Effector memory CD8-positive, alpha-beta T cell (primary cell): ENCODE measurements at regions not wholly inside any gene's neighbourhood (a gene's known extent, or its start where the extent isn't known, plus 50 kb on each side); places are given as distances from the start of the nearest gene placed in this dataset.
"Not testable (repeated sequence)": the region's sequence is repeated elsewhere in the genome, so short reads cannot be mapped to it uniquely, and the experiment has no call there.

ENCODE experiments used
- ATAC-seq: fragments of 150-1000 bp; cut with Tn5 transposase; replicated peaks from 2 replicates; pipeline ENCODE4 v1.10.0; 2021; ENCODE audit warnings: mild to moderate bottlenecking, moderate library complexity
- DNase-seq, 3 experiments: peaks; one replicate each; pipeline ENCODE4 v3.0.0; 2021
- H3K27ac Mint-ChIP-seq, 2 donors: one replicate each; pipeline ENCODE4 v1.8.0; 2022; ENCODE audit warnings: mild to moderate bottlenecking in 2 of 2, mixed read lengths in 2 of 2, moderate library complexity in 2 of 2
- H3K27me3 Mint-ChIP-seq, 2 donors: one replicate each; pipeline ENCODE4 v1.8.0; 2022; ENCODE audit warnings: mixed read lengths in 2 of 2
- H3K36me3 Mint-ChIP-seq: one replicate; pipeline ENCODE4 v1.8.0; 2022; ENCODE audit warnings: mild to moderate bottlenecking, moderate library complexity, mixed read lengths; ENCODE audit not compliant: insufficient read depth
- H3K4me1 Mint-ChIP-seq, 2 donors: one replicate each; pipeline ENCODE4 v1.8.0; 2022; ENCODE audit warnings: low read depth in 2 of 2, mixed read lengths in 2 of 2
- H3K4me3 Mint-ChIP-seq, 2 donors: one replicate each; pipeline ENCODE4 v1.8.0; 2022; ENCODE audit warnings: mild to moderate bottlenecking in 2 of 2, mixed read lengths in 2 of 2, moderate library complexity in 2 of 2
- H3K9me3 Mint-ChIP-seq, 2 donors: one replicate each; pipeline ENCODE4 v1.8.0; 2022; ENCODE audit warnings: mixed read lengths in 2 of 2

GRCh38 chr5:26390608-26391007 lies 647.8 kb downstream of the CDH9 start:
- no peak overlapping the region for H3K27ac Mint-ChIP-seq
- H3K4me1 Mint-ChIP-seq: no peaks in the 10 kb centered on the region
- peaks cover 12 to 47% of the 10 kb centered on the region in 2 donors for H3K9me3 Mint-ChIP-seq
- no peak for DNase-seq
- H3K4me3 Mint-ChIP-seq: no peak overlapping the region
- ATAC-seq: no peak
- no peaks in the 10 kb centered on the region for H3K36me3 Mint-ChIP-seq
- H3K27me3 Mint-ChIP-seq: no peaks in the 10 kb centered on the region

DNA sequence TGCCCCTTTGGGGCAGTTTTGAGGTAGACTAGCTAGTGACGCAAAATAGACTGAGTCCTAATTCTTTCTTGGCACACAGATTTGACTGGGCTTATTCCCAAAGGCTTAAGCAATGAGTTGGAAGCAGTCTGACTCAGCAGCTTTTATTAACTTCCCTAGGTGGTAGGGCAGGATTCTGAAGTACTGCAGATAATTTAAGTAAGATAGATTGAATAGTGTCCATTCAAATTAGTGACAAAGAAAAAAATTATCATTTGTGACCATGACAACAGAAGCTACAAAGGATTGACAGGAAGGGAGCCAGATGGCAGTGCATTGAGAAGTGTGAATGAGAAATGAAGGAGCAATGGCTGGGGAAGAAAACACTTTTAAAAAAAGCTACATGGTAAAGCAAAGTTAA lies 649.4 kb downstream of the CDH9 start:
- Mint-ChIP-seq H3K36me3 (no peaks in the 10 kb centered on the region), H3K4me1 (no peaks in the 10 kb centered on the region)

DNA sequence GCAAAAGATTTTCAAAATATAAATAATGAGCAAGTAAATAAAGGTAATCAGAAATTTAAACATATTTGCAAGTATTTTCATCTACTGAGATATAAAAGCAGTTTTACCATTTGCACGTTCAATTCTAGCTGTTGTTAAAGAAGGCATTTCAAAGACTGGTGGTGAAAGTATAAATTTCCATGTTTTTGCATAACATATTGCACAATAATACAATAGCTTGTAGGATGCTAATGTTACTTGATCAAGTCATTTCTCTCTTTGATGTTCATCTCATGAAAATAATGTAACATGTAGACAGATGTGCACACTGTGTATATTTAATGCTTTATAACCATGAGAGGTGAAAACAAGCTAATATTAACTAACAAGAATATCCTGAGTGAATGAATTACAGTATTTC lies 651.9 kb downstream of the CDH9 start:
- no peak overlapping the region for H3K4me3 Mint-ChIP-seq
- H3K27ac Mint-ChIP-seq: no peak overlapping the region
- no peak for ATAC-seq
- no peaks in the 10 kb centered on the region for H3K4me1 Mint-ChIP-seq
- H3K27me3 Mint-ChIP-seq: no peaks in the 10 kb centered on the region
- no peak for DNase-seq
- H3K9me3 Mint-ChIP-seq: peaks cover 6 to 19% of the 10 kb centered on the region in 2 donors
- no peaks in the 10 kb centered on the region for H3K36me3 Mint-ChIP-seq

More for the DNA sequence above, 649.4 kb downstream of the CDH9 start:
- Mint-ChIP-seq H3K27me3 (no peaks in the 10 kb centered on the region), H3K9me3 (peaks cover 10 to 31% of the 10 kb centered on the region in 2 donors), H3K4me3 (no peak overlapping the region), H3K27ac (no peak overlapping the region)
- DNase-seq (no peak), ATAC-seq (no peak)

- peaks cover 14 to 16% of the 10 kb centered on the region in 2 donors for H3K9me3 Mint-ChIP-seq
- not testable (repeated sequence) for H3K27me3 Mint-ChIP-seq, DNase-seq, H3K4me1 Mint-ChIP-seq, H3K36me3 Mint-ChIP-seq, ATAC-seq, H3K27ac Mint-ChIP-seq, H3K4me3 Mint-ChIP-seq
These were observed 673.8 kb downstream of the CDH9 start for GRCh38 chr5:26364624-26365023.

GRCh38 chr5:26343801-26344325 lies 694.5 kb downstream of the CDH9 start:
- Mint-ChIP-seq H3K27ac (no peak overlapping the region), H3K36me3 (no peaks in the 10 kb centered on the region), H3K4me1 (no peaks in the 10 kb centered on the region), H3K27me3 (no peaks in the 10 kb centered on the region), H3K4me3 (no peak overlapping the region), H3K9me3 (peaks cover 15 to 20% of the 10 kb centered on the region in 2 donors)
- ATAC-seq (no peak), DNase-seq (no peak)

DNA sequence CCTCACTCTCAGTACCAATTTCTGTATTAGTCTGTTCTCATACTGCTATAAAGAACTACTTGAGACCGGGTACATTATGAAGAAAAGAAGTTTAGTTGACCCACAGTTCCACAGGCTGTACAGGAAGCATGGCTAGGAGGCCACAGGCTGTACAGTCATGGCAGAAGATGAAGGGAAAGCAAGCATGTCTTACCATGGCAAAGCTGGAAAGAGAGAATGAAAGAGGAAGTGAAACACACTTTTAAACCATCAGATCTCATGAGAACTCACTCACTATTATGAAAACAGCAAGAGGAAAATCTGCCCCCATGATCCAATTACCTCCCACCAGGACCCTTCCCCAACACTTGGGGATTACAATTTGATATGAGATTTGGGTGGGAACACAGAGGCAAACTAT lies 698.8 kb downstream of the CDH9 start:
- Mint-ChIP-seq H3K9me3 (peaks cover 15 to 32% of the 10 kb centered on the region in 2 donors), H3K27ac (no peak overlapping the region), H3K4me3 (no peak overlapping the region), H3K27me3 (no peaks in the 10 kb centered on the region), H3K36me3 (no peaks in the 10 kb centered on the region), H3K4me1 (no peaks in the 10 kb centered on the region)
- no peak for ATAC-seq
- no peak for DNase-seq

- DNase-seq: no peak
- Mint-ChIP-seq H3K9me3 (peaks cover 0 to 4% of the 10 kb centered on the region in 2 donors), H3K27me3 (no peaks in the 10 kb centered on the region)
These were observed 708.7 kb downstream of the CDH9 start for GRCh38 chr5:26329562-26330189.

DNA sequence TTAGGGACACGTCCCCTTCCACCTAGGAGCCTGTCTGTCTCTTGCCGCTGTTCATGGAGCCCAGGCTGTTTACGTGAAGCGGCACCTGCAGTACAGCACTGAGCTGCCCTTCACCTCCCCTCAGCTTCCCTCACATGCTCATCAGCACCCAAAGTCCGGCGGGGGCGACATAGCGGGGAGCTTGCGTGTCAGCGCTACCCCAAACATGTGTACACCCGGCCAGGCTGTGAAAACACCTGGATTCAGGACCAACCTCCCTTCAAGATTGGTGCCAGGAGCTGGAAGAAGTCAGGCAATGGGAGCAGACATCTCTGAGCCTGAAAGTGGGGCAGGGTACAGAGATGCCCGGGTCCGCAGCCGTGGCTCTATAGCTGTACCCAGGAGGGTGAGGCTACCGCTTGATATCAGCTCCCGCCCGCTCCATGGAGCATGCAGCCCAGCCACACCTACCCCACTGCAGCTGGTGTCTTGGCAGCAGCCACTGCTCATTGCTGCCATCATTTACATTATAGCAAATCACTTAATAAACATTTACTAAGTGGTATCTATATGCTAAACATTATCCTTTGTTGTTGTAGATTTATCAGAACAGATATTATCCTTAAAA lies 712.1 kb downstream of the CDH9 start:
- no peak for ATAC-seq
- Mint-ChIP-seq H3K27me3 (no peaks in the 10 kb centered on the region), H3K9me3 (peaks cover 0 to 1% of the 10 kb centered on the region in 2 donors), H3K4me1 (no peaks in the 10 kb centered on the region), H3K36me3 (no peaks in the 10 kb centered on the region), H3K4me3 (no peak overlapping the region), H3K27ac (no peak overlapping the region)
- DNase-seq: no peak

More at GRCh38 chr5:26329562-26330189, 708.7 kb downstream of the CDH9 start:
- no peak overlapping the region for H3K4me3 Mint-ChIP-seq
- no peaks in the 10 kb centered on the region for H3K36me3 Mint-ChIP-seq
- no peak overlapping the region for H3K27ac Mint-ChIP-seq
- no peaks in the 10 kb centered on the region for H3K4me1 Mint-ChIP-seq
- ATAC-seq: no peak

DNA sequence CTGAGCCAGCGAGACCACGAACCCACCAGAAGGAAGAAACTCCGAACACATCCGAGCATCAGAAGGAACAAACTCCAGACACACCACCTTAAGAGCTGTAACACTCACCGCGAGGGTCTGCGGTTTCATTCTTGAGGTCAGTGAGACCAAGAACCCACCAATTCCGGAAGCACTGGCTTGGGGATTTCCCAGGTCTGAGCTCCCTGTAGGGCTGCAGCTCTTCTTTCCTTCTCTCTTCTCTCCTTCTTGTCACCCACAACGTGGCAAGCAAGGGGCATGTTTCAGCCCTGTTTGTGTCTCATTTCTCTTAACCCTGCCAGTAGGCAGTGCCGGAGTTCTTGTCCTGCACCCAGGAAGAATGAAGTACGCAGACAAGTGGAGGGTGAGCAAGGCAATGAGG lies 713.0 kb downstream of the CDH9 start:
- not testable (repeated sequence) for H3K4me3 Mint-ChIP-seq, H3K36me3 Mint-ChIP-seq

DNA sequence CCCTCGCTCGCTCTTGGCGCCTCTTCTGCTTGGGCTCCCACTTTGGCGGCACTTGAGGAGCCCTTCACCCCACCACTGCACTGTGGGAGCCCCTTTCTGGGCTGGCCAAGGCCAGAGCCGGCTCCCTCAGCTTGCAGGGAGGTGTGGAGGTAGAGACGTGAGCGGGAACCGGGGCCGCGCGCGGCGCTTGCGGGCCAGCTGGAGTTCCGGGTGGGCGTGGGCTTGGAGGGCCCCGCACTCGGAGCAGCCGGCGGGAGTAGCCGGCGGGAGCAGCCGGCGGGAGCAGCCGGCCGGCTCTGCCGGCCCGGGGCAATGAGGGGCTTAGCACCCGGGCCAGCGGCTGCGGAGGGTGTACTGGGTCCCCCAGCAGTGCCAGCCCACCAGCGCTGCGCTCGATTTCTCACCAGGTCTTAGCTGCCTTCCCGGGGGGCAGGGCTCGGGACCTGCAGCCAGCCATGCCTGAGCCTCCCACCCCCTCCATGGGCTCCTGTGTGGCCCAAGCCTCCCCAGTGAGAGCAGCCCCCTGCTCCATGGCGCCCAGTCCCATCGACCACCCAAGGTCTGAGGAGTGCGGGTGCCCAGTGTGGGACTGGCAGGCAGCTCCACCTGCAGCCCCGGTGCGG lies 714.0 kb downstream of the CDH9 start:
- H3K36me3 Mint-ChIP-seq, H3K4me3 Mint-ChIP-seq, DNase-seq, H3K4me1 Mint-ChIP-seq, H3K27me3 Mint-ChIP-seq, H3K9me3 Mint-ChIP-seq, ATAC-seq, H3K27ac Mint-ChIP-seq: not testable (repeated sequence)

More for the DNA sequence above, 713.0 kb downstream of the CDH9 start:
- H3K27ac Mint-ChIP-seq, H3K27me3 Mint-ChIP-seq, DNase-seq, H3K4me1 Mint-ChIP-seq, ATAC-seq, H3K9me3 Mint-ChIP-seq: not testable (repeated sequence)

DNA sequence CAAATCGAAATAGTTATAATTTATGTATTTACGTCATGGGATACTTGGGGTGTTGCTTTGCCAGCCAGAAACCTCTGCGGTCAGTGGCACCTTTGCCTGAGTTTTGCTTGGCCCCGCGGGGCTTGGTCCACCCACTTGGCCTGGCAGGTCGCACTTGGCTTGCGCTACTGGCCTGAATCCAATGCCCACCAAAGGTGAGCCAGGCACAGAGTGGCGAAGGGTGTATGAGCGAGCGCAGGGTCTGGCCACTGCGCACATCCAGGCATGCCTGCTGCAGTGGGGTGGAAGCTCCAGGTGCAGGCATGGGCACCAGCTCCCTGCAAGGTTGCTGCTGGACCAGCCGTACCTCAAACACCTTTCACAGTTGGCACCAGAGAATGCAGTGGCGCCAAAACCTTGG lies 714.6 kb downstream of the CDH9 start:
- H3K36me3 Mint-ChIP-seq: no peaks in the 10 kb centered on the region
- H3K9me3 Mint-ChIP-seq: peaks cover 0 to 3% of the 10 kb centered on the region in 2 donors

DNA sequence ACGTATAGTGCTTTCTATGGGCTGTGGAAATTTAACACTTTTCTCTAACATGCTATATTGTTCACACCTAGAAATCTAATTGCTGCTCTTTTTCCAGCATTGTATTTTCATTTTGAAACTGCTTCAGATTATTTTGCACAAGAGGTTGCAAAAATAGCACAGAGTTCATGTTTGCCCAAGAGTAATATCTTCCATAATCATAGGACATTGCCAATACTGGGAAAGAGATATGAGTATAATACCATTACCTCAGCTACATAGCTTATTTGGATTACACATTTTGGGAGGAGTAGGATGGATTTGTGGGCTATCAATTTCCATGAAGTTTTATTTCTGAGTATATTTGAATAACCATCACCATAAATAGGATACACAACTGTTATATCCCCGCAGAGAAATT lies 717.1 kb downstream of the CDH9 start:
- Mint-ChIP-seq H3K36me3 (no peaks in the 10 kb centered on the region), H3K9me3 (peaks cover 3 to 7% of the 10 kb centered on the region in 2 donors), H3K4me3 (no peak overlapping the region), H3K27me3 (no peaks in the 10 kb centered on the region), H3K4me1 (no peaks in the 10 kb centered on the region), H3K27ac (no peak overlapping the region)
- DNase-seq: no peak
- no peak for ATAC-seq

More for the DNA sequence above, 714.6 kb downstream of the CDH9 start:
- no peaks in the 10 kb centered on the region for H3K4me1 Mint-ChIP-seq
- H3K27me3 Mint-ChIP-seq: no peaks in the 10 kb centered on the region
- no peak overlapping the region for H3K4me3 Mint-ChIP-seq
- DNase-seq: no peak
- no peak for ATAC-seq
- no peak overlapping the region for H3K27ac Mint-ChIP-seq

DNA sequence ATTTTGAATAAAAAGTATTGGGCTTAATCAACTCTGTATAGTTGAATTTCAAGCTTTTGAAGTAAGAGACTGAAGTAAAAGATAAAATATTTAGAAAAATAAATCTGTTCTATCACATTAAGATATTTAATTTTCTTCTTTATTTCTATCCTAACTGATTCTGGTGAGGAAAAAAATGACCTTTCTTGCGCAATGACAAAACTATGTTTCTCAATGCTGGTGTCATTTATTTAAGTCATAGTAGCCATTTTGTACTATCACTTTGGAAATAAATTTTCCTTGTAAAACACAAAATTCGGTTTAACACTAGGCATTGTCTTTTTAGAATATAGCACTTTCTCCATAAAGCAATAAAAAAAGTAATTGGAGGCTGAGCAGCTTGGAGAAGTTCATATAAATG lies 728.0 kb downstream of the CDH9 start:
- no peaks in the 10 kb centered on the region for H3K27me3 Mint-ChIP-seq
- H3K4me3 Mint-ChIP-seq: no peak overlapping the region
- no peaks in the 10 kb centered on the region for H3K4me1 Mint-ChIP-seq
- DNase-seq: no peak
- H3K36me3 Mint-ChIP-seq: peaks cover 2% of the 10 kb centered on the region
- no peak for ATAC-seq
- H3K9me3 Mint-ChIP-seq: peaks cover 0 to 7% of the 10 kb centered on the region in 2 donors
- no peak overlapping the region for H3K27ac Mint-ChIP-seq

- Mint-ChIP-seq H3K27ac (no peak overlapping the region), H3K36me3 (no peaks in the 10 kb centered on the region)
- no peak for ATAC-seq
These were observed 742.8 kb downstream of the CDH9 start for GRCh38 chr5:26295541-26295940.

More at GRCh38 chr5:26295541-26295940, 742.8 kb downstream of the CDH9 start:
- Mint-ChIP-seq H3K9me3 (peaks cover 1 to 10% of the 10 kb centered on the region in 2 donors), H3K27me3 (no peaks in the 10 kb centered on the region), H3K4me3 (no peak overlapping the region), H3K4me1 (no peaks in the 10 kb centered on the region)
- DNase-seq: no peak
